GM21723 (cell line): ENCODE measurements at regions not wholly inside any gene's neighbourhood (a gene's known extent, or its start where the extent isn't known, plus 50 kb on each side); places are given as distances from the start of the nearest gene placed in this dataset.
A peak's percentile ranks its signal among the peaks of the same experiment; 100 is the strongest.

Source experiments
- ATAC-seq: cut with Tn5 transposase; IDR thresholded peaks from one replicate; pipeline ENCODE4 v1.9.1; 2021; ENCODE audit warnings: mild to moderate bottlenecking, moderate library complexity; ENCODE audit not compliant: unreplicated experiment

GRCh38 chr5:68953875-68954617, 139.8 kb upstream of the SLC30A5 start:
- ATAC-seq: no peak

GRCh38 chr5:68954618-68954910, 139.2 kb upstream of the SLC30A5 start:
- no peak for ATAC-seq

- ATAC-seq: no peak
Observed at GRCh38 chr5:68957591-68957990, 136.2 kb upstream of the SLC30A5 start.

GRCh38 chr5:68958428-68958827, 135.4 kb upstream of the SLC30A5 start:
- no peak for ATAC-seq

- no peak for ATAC-seq
Observed at GRCh38 chr5:68960456-68960855, 133.4 kb upstream of the SLC30A5 start.

GRCh38 chr5:68960961-68961360, 132.9 kb upstream of the SLC30A5 start:
- no peak for ATAC-seq

GRCh38 chr5:68961762-68962161, 132.1 kb upstream of the SLC30A5 start:
- no peak for ATAC-seq

- no peak for ATAC-seq
Observed at GRCh38 chr5:68962757-68963484, 130.9 kb upstream of the SLC30A5 start.

- ATAC-seq: no peak
Observed at GRCh38 chr5:68964679-68965078, 129.1 kb upstream of the SLC30A5 start.

- no peak for ATAC-seq
Observed at GRCh38 chr5:68965926-68966325, 127.9 kb upstream of the SLC30A5 start.

- no peak for ATAC-seq
Observed at GRCh38 chr5:68966596-68966995, 127.2 kb upstream of the SLC30A5 start.

- ATAC-seq: no peak
Observed at GRCh38 chr5:68968429-68968828, 125.4 kb upstream of the SLC30A5 start.

GRCh38 chr5:68970617-68971016, 123.2 kb upstream of the SLC30A5 start:
- no peak for ATAC-seq

- no peak for ATAC-seq
Observed at GRCh38 chr5:68973696-68974095, 120.1 kb upstream of the SLC30A5 start.

- ATAC-seq: no peak
Observed at GRCh38 chr5:68983043-68983442, 110.8 kb upstream of the SLC30A5 start.

- no peak for ATAC-seq
Observed at GRCh38 chr5:68983959-68984358, 109.9 kb upstream of the SLC30A5 start.

GRCh38 chr5:68991279-68992084, 102.3 kb upstream of the SLC30A5 start:
- ATAC-seq: no peak

- peak; percentile 71 for ATAC-seq
Observed at GRCh38 chr5:68994645-68995044, 99.2 kb upstream of the SLC30A5 start.

GRCh38 chr5:68995845-68996545, 97.8 kb upstream of the SLC30A5 start:
- no peak for ATAC-seq

GRCh38 chr5:68999181-68999580, 94.6 kb upstream of the SLC30A5 start:
- ATAC-seq: no peak

GRCh38 chr5:69000216-69000919, 93.4 kb upstream of the SLC30A5 start:
- no peak for ATAC-seq
